K562 (cell line): ENCODE measurements at regions not wholly inside any gene's neighbourhood (a gene's known extent, or its start where the extent isn't known, plus 50 kb on each side); places are given as distances from the start of the nearest gene placed in this dataset.

Experiments
- ATAC-seq: fragments of 200-7000 bp; cut with Tn5 transposase; 3 replicates; pipeline ENCODE4 v1.9.1; 2020; ENCODE audit warnings: moderate library complexity
- BruUV-seq: library from RNA; stranded (reverse); fragments of 400-500 nt; replicated peaks from 2 replicates; lab custom pipeline; 2021; lab: Mats Ljungman, UMichigan
- CTCF ChIA-PET: fragments of 300-600 bp; formaldehyde crosslinking; extraction: SDS; loops from one replicate; lab custom pipeline; 2021; ENCODE audit warnings: low intra/inter-chr PET ratio; lab: Yijun Ruan, JAX
- POLR2A ChIA-PET: fragments of 300-600, 350-650 bp; sonication (Branson Sonifier 250); formaldehyde crosslinking; extraction: SDS; loops from one replicate; lab custom pipeline; 2021; ENCODE audit warnings: antibody characterized with exemption, inconsistent platforms; lab: Yijun Ruan, JAX
- DNase-seq, 4 experiments: peaks; one replicate each; pipeline versions ENCODE4 v3.0.0 to v3.0.0-alpha.2; 2011 to 2018; ENCODE audit warnings: low spot score in 3 of 4, mixed read lengths in 3 of 4; ENCODE audit errors: extremely low read depth in 1 of 4
- FAIRE-seq: peaks from 2 replicates; lab custom pipeline; 2011; peaks lifted over from hg19 to GRCh38; lab: Jason Lieb, UNC
- H2AFZ ChIP-seq: 2 replicates; pipeline ENCODE4 v1.6.0; 2011; ENCODE audit warnings: low read depth, low read length, control low read depth, inconsistent platforms
- H3K27ac ChIP-seq: fragments of 200-600 bp; 3 replicates; pipeline ENCODE4 v1.8.0; 2011; ENCODE audit warnings: low read depth, mild to moderate bottlenecking, control low read depth, inconsistent platforms, low read length, moderate library complexity, mixed read lengths; ENCODE audit errors: extremely low read depth
- H3K27me3 ChIP-seq, 2 experiments: fragments of 300-600 bp in 1 of 2; 2 replicates in 1 of 2; 3 replicates in 1 of 2; pipeline versions ENCODE4 v1.6.0 to v1.8.0; 2011; ENCODE audit warnings: inconsistent platforms in 2 of 2, low read length in 2 of 2, mild to moderate bottlenecking in 1 of 2, mixed read lengths in 1 of 2, moderate library complexity in 1 of 2; ENCODE audit not compliant: control insufficient read depth in 2 of 2, insufficient read depth in 2 of 2
- H3K36me3 ChIP-seq: fragments of 300-600 bp; 3 replicates; pipeline ENCODE4 v1.8.0; 2011; ENCODE audit warnings: mild to moderate bottlenecking, low read length, inconsistent platforms; ENCODE audit not compliant: control insufficient read depth, insufficient read depth
- H3K4me1 ChIP-seq, 2 experiments: fragments of 200-600 bp in 1 of 2; replicated peaks in 1 of 2; 2 replicates in 1 of 2; 3 replicates in 1 of 2; pipeline versions ENCODE4 v1.5.1 to v1.8.0; 2011; ENCODE audit warnings: inconsistent platforms in 2 of 2, low read length in 2 of 2, mild to moderate bottlenecking in 1 of 2, mixed read lengths in 1 of 2, moderate library complexity in 1 of 2; ENCODE audit not compliant: control insufficient read depth in 2 of 2, insufficient read depth in 2 of 2
- H3K4me2 ChIP-seq: 2 replicates; pipeline ENCODE4 v1.6.1; 2011; ENCODE audit warnings: low read length, control low read depth, inconsistent platforms, mixed read lengths; ENCODE audit not compliant: insufficient read depth
- H3K4me3 ChIP-seq: fragments of 200-600 bp; sonication (generic), shearing (Covaris generic); 2 replicates; pipeline ENCODE4 v1.5.1; 2016; ENCODE audit warnings: control low read depth, inconsistent platforms
- H3K79me2 ChIP-seq: fragments of 200-600 bp; 3 replicates; pipeline ENCODE4 v1.8.0; 2011; ENCODE audit warnings: low read length, inconsistent platforms; ENCODE audit not compliant: control insufficient read depth, insufficient read depth
- H3K9ac ChIP-seq, 2 experiments: 2 replicates each; pipeline versions ENCODE4 v1.6.0 to v1.6.1; 2011; ENCODE audit warnings: low read depth in 2 of 2, low read length in 2 of 2, control low read depth in 1 of 2, inconsistent platforms in 1 of 2, mild to moderate bottlenecking in 1 of 2, mixed read lengths in 1 of 2; ENCODE audit not compliant: insufficient read depth in 1 of 2
- H3K9me1 ChIP-seq: one replicate; pipeline ENCODE4 v1.6.0; 2011; ENCODE audit warnings: inconsistent platforms, mild to moderate bottlenecking, low read length, moderate library complexity; ENCODE audit not compliant: control insufficient read depth, insufficient read depth
- H3K9me3 ChIP-seq: replicated peaks from 2 replicates; pipeline ENCODE4 v1.5.1; 2011; ENCODE audit warnings: low read depth, low read length, inconsistent platforms; ENCODE audit not compliant: control insufficient read depth, insufficient read depth
- H4K20me1 ChIP-seq: replicated peaks from 2 replicates; pipeline ENCODE4 v1.6.1; 2011; ENCODE audit warnings: low read length, inconsistent platforms, mixed read lengths; ENCODE audit not compliant: control insufficient read depth, insufficient read depth
- ATF1 ChIP-seq, 2 experiments: fragments of 450-650 bp in 1 of 2; IDR thresholded peaks; 2 replicates each; pipeline ENCODE4 v1.6.1; 2016; ENCODE audit warnings: missing compliant biosample characterization in 1 of 2, missing genetic modification characterization in 1 of 2
- CEBPG ChIP-seq, 3 experiments: fragments of 200-800 bp in 1 of 3; sonication (Bioruptor generic) in 1 of 3; sonication (generic) in 1 of 3; formaldehyde crosslinking in 1 of 3; IDR thresholded peaks in 2 of 3; conservative IDR thresholded peaks in 1 of 3; 2 replicates each; pipeline versions ENCODE4 v1.6.1 to v1.8.0; 2016 to 2022; ENCODE audit warnings: missing compliant biosample characterization in 2 of 3, missing genetic modification characterization in 2 of 3, mild to moderate bottlenecking in 1 of 3, missing genetic modification reagents in 1 of 3
- CREM ChIP-seq: IDR thresholded peaks from 2 replicates; pipeline ENCODE4 v1.6.1; 2014; ENCODE audit warnings: antibody characterized with exemption, low read depth
- CXXC5 ChIP-seq: fragments of 250-450 bp; sonication (Bioruptor Pico); IDR thresholded peaks from 2 replicates; pipeline ENCODE4 v1.8.0; 2022; ENCODE audit warnings: inconsistent platforms, mild to moderate bottlenecking, moderate library complexity
- POLR2G ChIP-seq: fragments of 200-400 bp; formaldehyde crosslinking; IDR thresholded peaks from 2 replicates; pipeline ENCODE4 v1.6.1; 2017; ENCODE audit warnings: low read depth, mild to moderate bottlenecking, antibody characterized with exemption, low read length, moderate library complexity
- PYGO2 ChIP-seq: fragments of 450-650 bp; IDR thresholded peaks from 2 replicates; pipeline ENCODE4 v1.6.1; 2016; ENCODE audit warnings: mild to moderate bottlenecking, missing genetic modification characterization, moderate library complexity, missing compliant biosample characterization
- SLC30A9 ChIP-seq: fragments of 250-450 bp; sonication (Bioruptor Pico); IDR thresholded peaks from 2 replicates; pipeline ENCODE4 v1.8.0; 2022; ENCODE audit warnings: mild to moderate bottlenecking, moderate library complexity
- TEAD1 ChIP-seq, 2 experiments: fragments of 450-650 bp in 1 of 2; sonication (generic) in 1 of 2; formaldehyde crosslinking; IDR thresholded peaks; 2 replicates each; pipeline versions ENCODE4 v1.4.0 to v1.8.0; 2020 to 2022; ENCODE audit warnings: mild to moderate bottlenecking in 2 of 2, missing genetic modification reagents in 1 of 2
- WGBS: fragments of 100-300 bp; shearing (Covaris generic); methylation state at CpG from one replicate; pipeline ENCODE4 v1.1.6; 2016; ENCODE audit warnings: low coverage, mixed read lengths; ENCODE audit not compliant: insufficient coverage; ENCODE audit errors: missing lambda C conversion rate; 5-methylcytosine and 5-hydroxymethylcytosine counted together
- in situ Hi-C: fragments of 300-500 bp; cut with MboI; formaldehyde crosslinking; loops from 4 replicates; pipeline ENCODE4 v1.15.0; 2018; ENCODE audit warnings: inconsistent platforms, mixed read lengths
- intact Hi-C: fragments of 100-400 bp; cut with micrococcal nuclease; formaldehyde crosslinking; loops from 2 replicates; pipeline ENCODE4 v1.14.2; 2022
- TF ChIP-seq, protein P1 (sequence below), 2 experiments: fragments of 200-800 bp in 1 of 2; sonication (Bioruptor generic) in 1 of 2; sonication (generic) in 1 of 2; formaldehyde crosslinking in 1 of 2; IDR thresholded peaks in 1 of 2; conservative IDR thresholded peaks in 1 of 2; 2 replicates each; pipeline versions ENCODE4 v1.5.0 to v1.6.1; 2016 to 2020; ENCODE audit warnings: missing compliant biosample characterization in 1 of 2, missing genetic modification characterization in 1 of 2, missing genetic modification reagents in 1 of 2
- TF ChIP-seq, protein P2 (sequence below): fragments of 250-450 bp; sonication (Bioruptor Pico); IDR thresholded peaks from 2 replicates; pipeline ENCODE4 v1.8.0; 2022; ENCODE audit warnings: moderate library complexity, mild to moderate bottlenecking, inconsistent platforms
- TF ChIP-seq, protein P3 (sequence below), 2 experiments: IDR thresholded peaks; 2 replicates each; pipeline ENCODE4 v1.6.1; 2011; ENCODE audit warnings: borderline replicate concordance in 1 of 2, control low read depth in 1 of 2, low read depth in 1 of 2, low read length in 1 of 2, mild to moderate bottlenecking in 1 of 2, mixed read lengths in 1 of 2, moderate library complexity in 1 of 2; ENCODE audit not compliant: insufficient read depth in 1 of 2, insufficient read length in 1 of 2, poor library complexity in 1 of 2, severe bottlenecking in 1 of 2; ENCODE audit errors: extremely low read depth in 1 of 2

DNA sequence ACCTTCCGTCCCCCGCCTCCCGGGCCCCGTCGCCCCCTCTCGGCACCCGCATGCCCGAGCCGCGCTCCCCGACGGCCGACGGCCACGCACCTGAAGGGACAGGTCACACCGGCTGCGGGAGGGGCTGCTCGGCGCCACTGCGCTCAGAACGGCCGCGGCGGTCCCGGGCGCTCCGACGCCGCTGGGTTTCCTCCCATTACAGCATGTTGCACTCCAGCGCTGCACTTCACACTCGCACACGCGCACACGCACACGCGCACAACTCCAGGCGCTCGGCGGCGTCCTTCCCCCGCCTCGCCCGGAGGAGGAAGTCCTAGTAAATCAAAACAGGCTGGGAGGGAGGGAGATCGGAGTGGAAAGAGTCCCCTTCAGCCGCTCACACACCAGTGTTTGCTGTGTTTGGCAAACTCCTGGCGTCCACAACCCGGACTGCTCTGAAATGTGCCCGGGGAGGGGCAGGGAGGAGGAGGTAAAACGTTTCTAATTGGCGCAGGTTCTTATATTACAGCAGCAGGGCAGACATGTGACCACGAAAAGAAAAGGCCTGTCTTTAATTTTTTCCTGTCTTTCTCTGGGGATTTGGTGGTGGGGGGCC lies 76.7 kb upstream of the VGLL4 start (continued):
- TF ChIP-seq CEBPG (CRISPR knock-in tag; IDR thresholded peaks at IDR 0.05), result peak; percentile 68
- no peak for TF ChIP-seq CEBPG (tag; conservative IDR thresholded peaks at IDR 0.05 in 1 of 2, IDR thresholded peaks at IDR 0.05 in 1 of 2)

DNA sequence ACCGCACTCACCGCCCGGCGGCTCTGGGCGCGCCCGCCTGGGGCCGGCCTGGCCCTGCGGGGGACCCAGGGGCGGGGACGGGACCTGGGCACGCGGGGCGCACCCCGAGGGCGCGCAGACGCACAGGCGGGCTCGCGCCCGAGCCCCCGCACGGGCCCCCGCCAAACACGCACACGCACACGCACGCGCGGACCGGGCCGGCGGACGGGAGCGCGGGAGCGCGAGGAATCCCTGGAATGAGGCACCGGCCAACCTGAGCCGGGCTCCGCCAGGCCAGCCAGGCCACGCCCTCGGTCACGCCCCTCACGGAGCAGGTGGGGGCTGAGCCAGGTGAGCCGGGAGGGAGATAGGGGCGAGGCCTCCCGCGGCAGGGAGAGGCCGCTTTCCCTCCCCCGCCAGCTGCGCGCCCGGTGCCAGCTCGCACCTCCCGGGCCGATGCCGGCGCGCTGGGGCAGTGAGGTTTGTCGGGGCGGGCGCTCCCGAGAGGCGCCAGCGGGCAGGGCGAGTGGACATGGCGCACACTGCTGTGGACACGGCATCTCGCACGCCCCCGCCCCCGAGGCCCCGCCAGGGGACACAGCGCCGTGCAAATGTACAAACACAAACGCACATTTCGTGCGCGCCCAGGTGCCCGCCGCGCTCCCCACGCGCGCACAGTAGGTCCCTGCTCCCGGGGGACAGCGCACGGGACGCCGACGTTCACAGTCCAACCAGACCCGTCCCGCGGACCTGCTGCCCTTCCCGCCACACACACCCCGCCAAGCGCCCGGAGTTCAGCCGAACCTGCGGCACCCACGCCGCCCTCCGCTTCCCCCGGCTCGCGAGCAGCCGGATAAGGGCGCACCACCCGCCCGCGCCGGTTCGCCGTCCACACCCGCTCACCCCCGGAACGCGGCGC lies 75.9 kb upstream of the VGLL4 start:
- ChIA-PET CTCF (no interaction called here), POLR2A (no interaction called here)
- no peak for FAIRE-seq
- Histone ChIP-seq H3K79me2 (no peaks in the 10 kb centered on the region), H3K4me3 (peak overlapping the region; percentile 41), H2AFZ (peak overlapping the region; percentile 71; the same call in 1 of the 2 replicates), H3K9ac (peak overlapping the region in 1 of 2 experiments; percentile 46; a peak in 2 of 4 replicates), H3K4me1 (peaks cover 0 to 19% of the 10 kb centered on the region in 2 experiments; a peak in 3 of 5 replicates), H3K9me3 (no peaks in the 10 kb centered on the region; the same call in 1 of the 2 replicates), H3K27ac (no peak overlapping the region), H3K9me1 (no peaks in the 10 kb centered on the region), H4K20me1 (0 out of 2 replicates have a peak, but pooled peaks cover 3% of the 10 kb centered on the region), H3K27me3 (peaks cover 37 to 48% of the 10 kb centered on the region in 2 experiments), H3K36me3 (no peaks in the 10 kb centered on the region), H3K4me2 (peak overlapping the region; percentile 48; the same call in 1 of the 2 replicates)
- WGBS, result 3% methylated on average over 76 of the region's 121 CpGs
- DNase-seq, result peak; percentile 70 to 97 (median 86)
- in situ Hi-C loops (no loop called here), intact Hi-C loops (no loop called here)
- peak; percentile 88 for ATAC-seq
- no TSS peak for BruUV-seq
- TF ChIP-seq, protein P1, sequence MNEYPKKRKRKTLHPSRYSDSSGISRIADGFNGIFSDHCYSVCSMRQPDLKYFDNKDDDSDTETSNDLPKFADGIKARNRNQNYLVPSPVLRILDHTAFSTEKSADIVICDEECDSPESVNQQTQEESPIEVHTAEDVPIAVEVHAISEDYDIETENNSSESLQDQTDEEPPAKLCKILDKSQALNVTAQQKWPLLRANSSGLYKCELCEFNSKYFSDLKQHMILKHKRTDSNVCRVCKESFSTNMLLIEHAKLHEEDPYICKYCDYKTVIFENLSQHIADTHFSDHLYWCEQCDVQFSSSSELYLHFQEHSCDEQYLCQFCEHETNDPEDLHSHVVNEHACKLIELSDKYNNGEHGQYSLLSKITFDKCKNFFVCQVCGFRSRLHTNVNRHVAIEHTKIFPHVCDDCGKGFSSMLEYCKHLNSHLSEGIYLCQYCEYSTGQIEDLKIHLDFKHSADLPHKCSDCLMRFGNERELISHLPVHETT (CRISPR knock-in tag; conservative IDR thresholded peaks at IDR 0.05 in 1 of 2, IDR thresholded peaks at IDR 0.05 in 1 of 2), result no peak
- peak; percentile 54; the same call in 1 of the 2 replicates for TF ChIP-seq CXXC5 (CRISPR knock-in tag)
- 0 out of 2 replicates have a peak, but pooled peaks have one; percentile 11 for TF ChIP-seq POLR2G
- TF ChIP-seq, protein P2, sequence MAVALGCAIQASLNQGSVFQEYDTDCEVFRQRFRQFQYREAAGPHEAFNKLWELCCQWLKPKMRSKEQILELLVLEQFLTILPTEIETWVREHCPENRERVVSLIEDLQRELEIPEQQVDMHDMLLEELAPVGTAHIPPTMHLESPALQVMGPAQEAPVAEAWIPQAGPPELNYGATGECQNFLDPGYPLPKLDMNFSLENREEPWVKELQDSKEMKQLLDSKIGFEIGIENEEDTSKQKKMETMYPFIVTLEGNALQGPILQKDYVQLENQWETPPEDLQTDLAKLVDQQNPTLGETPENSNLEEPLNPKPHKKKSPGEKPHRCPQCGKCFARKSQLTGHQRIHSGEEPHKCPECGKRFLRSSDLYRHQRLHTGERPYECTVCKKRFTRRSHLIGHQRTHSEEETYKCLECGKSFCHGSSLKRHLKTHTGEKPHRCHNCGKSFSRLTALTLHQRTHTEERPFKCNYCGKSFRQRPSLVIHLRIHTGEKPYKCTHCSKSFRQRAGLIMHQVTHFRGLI, result no peak
- TF ChIP-seq, protein P3, sequence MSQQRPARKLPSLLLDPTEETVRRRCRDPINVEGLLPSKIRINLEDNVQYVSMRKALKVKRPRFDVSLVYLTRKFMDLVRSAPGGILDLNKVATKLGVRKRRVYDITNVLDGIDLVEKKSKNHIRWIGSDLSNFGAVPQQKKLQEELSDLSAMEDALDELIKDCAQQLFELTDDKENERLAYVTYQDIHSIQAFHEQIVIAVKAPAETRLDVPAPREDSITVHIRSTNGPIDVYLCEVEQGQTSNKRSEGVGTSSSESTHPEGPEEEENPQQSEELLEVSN (IDR thresholded peaks at IDR 0.05; ENCODE audit: borderline replicate concordance in 1 of 2, extremely low read depth in 1 of 2, insufficient read depth in 1 of 2, insufficient read length in 1 of 2, low read depth in 1 of 2, low read length in 1 of 2, poor library complexity in 1 of 2, severe bottlenecking in 1 of 2), result peak in 1 of 2 experiments; percentile 51
- TF ChIP-seq PYGO2 (tag), result no peak
- TF ChIP-seq CREM, result no peak
- peak in 1 of 2 experiments; percentile 82; a peak in 1 of 4 replicates for TF ChIP-seq TEAD1 (CRISPR knock-in tag; IDR thresholded peaks at IDR 0.05)
- TF ChIP-seq SLC30A9 (CRISPR knock-in tag), result no peak
- no peak for TF ChIP-seq ATF1 (CRISPR knock-in tag; IDR thresholded peaks at IDR 0.05)
- TF ChIP-seq ATF1 (tag; IDR thresholded peaks at IDR 0.05), result 0 out of 2 replicates have a peak, but pooled peaks have one; percentile 7
